Mesothelial cell of epicardium (in vitro differentiated cells): ENCODE measurements at regions not wholly inside any gene's neighbourhood (a gene's known extent, or its start where the extent isn't known, plus 50 kb on each side); places are given as distances from the start of the nearest gene placed in this dataset.
"Not testable (repeated sequence)": the region's sequence is repeated elsewhere in the genome, so short reads cannot be mapped to it uniquely, and the experiment has no call there.

Source experiments
- DNase-seq, 2 experiments: peaks; one replicate each; pipeline ENCODE4 v3.0.0; 2021; ENCODE audit warnings: low spot score in 2 of 2; ENCODE audit not compliant: unreplicated experiment in 2 of 2
- H3K27ac Mint-ChIP-seq: 2 replicates; pipeline ENCODE4 v1.8.0; 2021; ENCODE audit warnings: mixed read lengths
- H3K27me3 Mint-ChIP-seq: 2 replicates; pipeline ENCODE4 v1.8.0; 2021; ENCODE audit warnings: low read depth, mixed read lengths
- H3K36me3 Mint-ChIP-seq: 2 replicates; pipeline ENCODE4 v1.8.0; 2021; ENCODE audit warnings: mixed read lengths
- H3K4me1 Mint-ChIP-seq: 2 replicates; pipeline ENCODE4 v1.8.0; 2021; ENCODE audit warnings: mixed read lengths
- H3K4me3 Mint-ChIP-seq: 2 replicates; pipeline ENCODE4 v1.8.0; 2021; ENCODE audit warnings: mild to moderate bottlenecking, moderate library complexity, mixed read lengths
- H3K9me3 Mint-ChIP-seq: 2 replicates; pipeline ENCODE4 v1.8.0; 2021; ENCODE audit warnings: mixed read lengths
- CTCF ChIP-seq: fragments of 200-600 bp; sonication (generic); IDR thresholded peaks from one replicate; pipeline ENCODE4 v1.5.0; 2021; ENCODE audit warnings: antibody characterized with exemption; ENCODE audit not compliant: unreplicated experiment

GRCh38 chr5:38621840-38622437, 65.5 kb upstream of the LIFR start:
- no peak for TF ChIP-seq CTCF
- Mint-ChIP-seq H3K4me3 (no peak overlapping the region), H3K27me3 (no peaks in the 10 kb centered on the region), H3K27ac (peak overlapping the region; percentile 65), H3K9me3 (peaks cover 32% of the 10 kb centered on the region), H3K4me1 (peaks cover 25% of the 10 kb centered on the region), H3K36me3 (peaks cover 17% of the 10 kb centered on the region)
- no peak for DNase-seq

GRCh38 chr5:38622723-38623129, 66.3 kb upstream of the LIFR start:
- DNase-seq: no peak
- Mint-ChIP-seq H3K4me1 (peaks cover 25% of the 10 kb centered on the region), H3K36me3 (peaks cover 15% of the 10 kb centered on the region), H3K4me3 (no peak overlapping the region), H3K27me3 (no peaks in the 10 kb centered on the region), H3K27ac (peak overlapping the region; percentile 65), H3K9me3 (peaks cover 25% of the 10 kb centered on the region)
- no peak for TF ChIP-seq CTCF

- not testable (repeated sequence) for DNase-seq, H3K4me3 Mint-ChIP-seq, H3K27me3 Mint-ChIP-seq, H3K36me3 Mint-ChIP-seq
- H3K27ac Mint-ChIP-seq: peak overlapping the region; percentile 16
- peaks cover 25% of the 10 kb centered on the region for H3K4me1 Mint-ChIP-seq
- H3K9me3 Mint-ChIP-seq: peaks cover 16% of the 10 kb centered on the region
These were observed 68.1 kb upstream of the LIFR start for GRCh38 chr5:38624541-38624940.

GRCh38 chr5:38631376-38631775, 74.9 kb upstream of the LIFR start:
- H3K27ac Mint-ChIP-seq, H3K4me3 Mint-ChIP-seq, DNase-seq, H3K27me3 Mint-ChIP-seq: not testable (repeated sequence)
- peaks cover 13% of the 10 kb centered on the region for H3K36me3 Mint-ChIP-seq
- peaks cover 11% of the 10 kb centered on the region for H3K4me1 Mint-ChIP-seq
- peaks cover 31% of the 10 kb centered on the region for H3K9me3 Mint-ChIP-seq

GRCh38 chr5:38634568-38635369, 78.3 kb upstream of the LIFR start:
- H3K27ac Mint-ChIP-seq: peak overlapping the region; percentile 34
- H3K27me3 Mint-ChIP-seq: no peaks in the 10 kb centered on the region
- no peak for DNase-seq
- H3K9me3 Mint-ChIP-seq: peaks cover 29% of the 10 kb centered on the region
- no peak overlapping the region for H3K4me3 Mint-ChIP-seq
- H3K36me3 Mint-ChIP-seq: peaks cover 13% of the 10 kb centered on the region
- TF ChIP-seq CTCF: no peak
- peaks cover 16% of the 10 kb centered on the region for H3K4me1 Mint-ChIP-seq

- DNase-seq: no peak
- Mint-ChIP-seq H3K27ac (no peak overlapping the region), H3K4me1 (peaks cover 20% of the 10 kb centered on the region), H3K27me3 (no peaks in the 10 kb centered on the region), H3K9me3 (peaks cover 21% of the 10 kb centered on the region), H3K4me3 (no peak overlapping the region), H3K36me3 (peaks cover 11% of the 10 kb centered on the region)
- no peak for TF ChIP-seq CTCF
These were observed 80.2 kb upstream of the LIFR start for GRCh38 chr5:38636626-38637025.
